Limb (tissue), 2 donors: ENCODE measurements at regions not wholly inside any gene's neighbourhood (a gene's known extent, or its start where the extent isn't known, plus 50 kb on each side); places are given as distances from the start of the nearest gene placed in this dataset.
"Not testable (repeated sequence)": the region's sequence is repeated elsewhere in the genome, so short reads cannot be mapped to it uniquely, and the experiment has no call there.

Experiments used
- DNase-seq, 2 donors: peaks; one replicate each; pipeline ENCODE4 v3.0.0-alpha.2; 2016; ENCODE audit errors: extremely low spot score in 2 of 2

- DNase-seq, result no peak
Observed at GRCh38 chr15:66961901-66962300, 103.5 kb upstream of the SMAD3 start.

- no peak for DNase-seq
Observed at GRCh38 chr15:66962522-66962921, 102.9 kb upstream of the SMAD3 start.

- no peak for DNase-seq
Observed at GRCh38 chr15:66963084-66963483, 102.3 kb upstream of the SMAD3 start.

- no peak for DNase-seq
Observed at GRCh38 chr15:66963710-66964109, 101.7 kb upstream of the SMAD3 start.

DNA sequence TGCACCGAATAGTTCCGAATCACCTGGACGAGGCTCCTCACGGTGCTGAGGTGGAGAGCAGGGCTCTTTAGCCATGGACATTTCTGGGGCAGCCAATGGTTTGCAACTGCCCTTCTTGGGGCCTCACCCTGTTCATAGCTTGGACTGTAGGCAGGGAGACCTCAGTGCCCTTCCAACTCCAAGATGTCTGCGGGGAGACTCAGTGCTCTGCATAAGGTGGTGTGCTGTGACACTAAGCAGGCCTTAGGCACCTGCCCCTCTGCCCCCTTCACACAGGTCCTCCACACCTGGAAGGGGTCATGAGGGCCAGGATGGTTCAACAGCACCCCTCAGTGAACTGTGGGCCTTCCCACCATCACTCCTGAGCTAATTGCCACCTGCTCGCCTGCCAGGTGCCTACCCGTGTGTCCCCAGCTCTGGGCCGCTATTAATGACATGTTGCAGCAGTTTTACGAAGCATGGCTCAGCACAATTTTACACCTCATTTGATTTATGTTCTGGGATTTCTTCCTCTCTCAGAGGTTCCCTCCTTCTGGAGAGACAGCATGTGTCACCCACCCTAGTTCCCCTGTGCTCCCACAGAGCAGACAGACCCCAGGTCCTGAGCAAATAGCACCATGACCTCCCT, 101.2 kb upstream of the SMAD3 start:
- no peak for DNase-seq

- DNase-seq, result no peak
Observed at GRCh38 chr15:66964791-66965190, 100.6 kb upstream of the SMAD3 start.

- no peak for DNase-seq
Observed at GRCh38 chr15:66965201-66965900, 100.1 kb upstream of the SMAD3 start.

- DNase-seq, result no peak
Observed at GRCh38 chr15:66966256-66966655, 99.1 kb upstream of the SMAD3 start.

DNA sequence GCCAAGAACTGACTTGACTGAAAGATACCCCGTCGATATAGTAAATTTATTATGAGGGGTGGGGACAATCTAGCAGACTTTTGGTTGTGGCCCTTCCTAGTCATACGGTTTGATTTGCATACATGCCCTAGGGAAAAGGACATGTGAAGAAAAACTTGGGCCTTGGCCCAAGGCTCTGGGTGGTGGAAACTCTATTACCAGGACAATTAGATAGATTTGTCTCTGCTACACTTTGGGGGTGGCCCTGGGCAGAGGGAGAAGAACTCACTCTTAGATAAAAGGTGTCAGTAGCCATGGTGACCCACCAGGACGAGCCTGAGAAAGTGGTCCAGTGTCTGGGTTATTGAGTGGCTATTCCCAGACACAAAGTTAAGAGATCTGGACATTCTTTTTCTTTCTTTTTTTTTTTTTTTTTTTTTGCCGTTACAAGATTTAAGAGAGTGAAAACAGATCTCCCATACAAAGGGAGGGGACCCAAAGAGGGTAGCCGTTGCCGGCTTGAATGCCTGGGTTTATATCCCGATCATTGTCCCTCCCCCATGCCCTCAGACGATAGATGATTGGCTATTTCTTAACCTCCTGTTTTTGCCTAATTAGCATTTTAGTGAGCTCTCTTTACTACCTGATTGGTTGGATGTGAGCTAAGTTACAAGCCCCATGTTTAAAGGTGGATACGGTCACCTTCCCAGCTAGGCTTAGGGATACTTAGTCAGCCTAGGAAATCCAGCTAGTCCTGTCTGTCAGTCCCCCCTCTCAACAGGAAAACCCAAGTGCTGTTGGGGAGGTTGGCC, 96.4 kb upstream of the SMAD3 start:
- DNase-seq, result no peak

- not testable (repeated sequence) for DNase-seq
Observed at GRCh38 chr15:66974131-66974530, 91.3 kb upstream of the SMAD3 start.

DNA sequence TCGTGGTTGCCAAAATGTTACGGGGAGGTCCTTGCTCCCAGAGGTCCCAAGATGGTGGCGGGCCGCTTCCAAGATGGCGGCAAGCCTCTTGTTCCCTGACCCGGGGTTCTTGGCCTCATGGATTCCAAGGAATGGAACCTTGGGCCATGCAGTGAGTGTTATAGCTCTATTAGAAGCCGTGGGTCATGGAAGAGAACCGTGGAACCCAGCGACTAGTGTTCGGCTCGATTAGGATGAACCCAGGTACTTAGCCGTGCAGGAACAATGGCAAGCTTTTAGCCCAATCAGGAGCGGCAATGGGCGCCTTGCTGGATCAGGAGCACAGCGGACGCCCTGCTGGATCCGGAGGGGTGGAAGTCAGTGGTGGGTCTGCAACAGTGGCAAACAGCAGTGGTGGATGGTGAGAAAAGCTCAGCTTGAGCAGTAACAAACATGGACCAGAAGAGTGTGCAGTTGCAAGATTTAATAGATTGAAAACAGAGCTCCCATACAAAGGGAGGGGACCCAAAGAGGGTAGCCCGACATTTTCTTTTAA, 89.2 kb upstream of the SMAD3 start:
- not testable (repeated sequence) for DNase-seq

GRCh38 chr15:66980326-66980725, 85.1 kb upstream of the SMAD3 start:
- DNase-seq, result not testable (repeated sequence)

DNA sequence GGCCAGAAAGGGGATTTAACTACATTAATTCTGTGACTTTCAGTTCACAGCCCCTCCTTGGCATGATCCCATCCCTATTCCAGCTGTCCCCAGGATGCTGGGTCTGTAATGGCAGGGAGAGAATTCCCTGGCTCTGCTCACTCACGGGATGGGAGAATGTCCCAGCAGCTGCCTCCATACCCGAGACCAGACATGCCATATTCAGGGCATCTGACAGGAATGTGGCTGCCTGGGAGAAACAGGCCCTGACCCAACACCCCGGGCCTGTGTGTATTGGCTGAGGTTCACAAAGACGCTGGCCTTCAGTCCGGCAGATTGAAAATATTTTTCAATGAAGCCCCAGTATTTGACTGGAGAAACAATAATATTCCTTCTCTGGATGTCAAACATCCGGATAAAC, 83.6 kb upstream of the SMAD3 start:
- no peak for DNase-seq

DNA sequence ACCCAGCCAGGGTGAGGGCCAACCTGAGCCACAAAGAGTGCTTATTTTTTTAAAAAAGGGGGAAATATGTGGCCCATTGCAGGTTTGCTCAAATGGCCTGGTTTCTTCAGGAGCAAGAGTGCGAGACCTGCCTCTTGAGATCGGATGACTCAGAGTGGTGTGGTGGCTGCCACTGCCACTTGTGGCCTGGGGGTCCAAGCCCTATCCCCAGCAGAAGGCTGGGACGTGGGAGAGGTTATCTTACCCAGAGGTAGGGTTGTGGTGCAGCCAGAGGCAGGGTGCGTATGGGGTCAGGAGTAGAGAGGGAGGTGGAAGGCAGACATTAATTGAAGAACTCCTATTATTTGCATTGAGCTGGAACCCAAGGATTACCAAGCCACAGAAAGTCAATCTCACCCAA, 83.2 kb upstream of the SMAD3 start:
- DNase-seq, result no peak

- no peak for DNase-seq
Observed at GRCh38 chr15:66982816-66983215, 82.6 kb upstream of the SMAD3 start.

DNA sequence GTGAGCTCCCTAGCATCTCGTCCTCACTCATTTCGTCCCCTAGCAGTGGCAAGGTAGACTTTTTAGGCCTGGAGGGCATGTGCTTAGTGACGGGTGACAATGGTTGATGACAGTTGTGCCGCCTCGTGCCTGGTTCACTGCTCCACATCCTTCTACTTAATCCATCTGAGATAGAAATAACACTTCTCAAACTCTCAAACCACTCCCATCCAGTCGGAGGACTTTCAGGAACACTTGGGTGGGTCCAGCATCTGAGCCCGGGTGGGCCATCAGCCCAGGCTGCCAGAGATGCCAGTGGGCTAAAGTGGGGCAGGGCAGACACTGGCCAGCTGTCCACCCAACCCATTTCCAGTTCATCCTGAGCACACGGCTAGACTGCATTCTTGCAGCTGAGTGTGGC, 79.7 kb upstream of the SMAD3 start:
- DNase-seq, result no peak

DNA sequence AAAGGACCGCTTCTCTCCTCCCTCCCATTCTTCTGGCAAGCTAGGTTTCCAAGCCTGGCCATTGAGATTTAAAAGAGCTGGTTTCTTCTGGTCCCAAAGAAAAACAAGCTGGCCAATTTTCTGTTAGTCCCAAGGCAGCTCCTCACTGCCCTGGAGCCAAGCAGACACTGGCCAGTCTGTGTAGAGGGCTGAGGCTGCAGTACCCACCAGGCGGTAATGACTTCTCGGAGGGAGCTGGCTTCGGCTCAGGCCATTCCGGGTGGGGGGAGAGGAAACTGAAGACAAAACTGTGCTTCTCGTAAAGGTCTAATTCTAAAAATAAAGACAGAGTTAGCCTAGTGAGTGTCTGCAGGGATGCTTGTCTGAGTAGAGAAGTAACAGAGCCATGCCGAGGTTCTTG, 78.5 kb upstream of the SMAD3 start:
- DNase-seq, result no peak

DNA sequence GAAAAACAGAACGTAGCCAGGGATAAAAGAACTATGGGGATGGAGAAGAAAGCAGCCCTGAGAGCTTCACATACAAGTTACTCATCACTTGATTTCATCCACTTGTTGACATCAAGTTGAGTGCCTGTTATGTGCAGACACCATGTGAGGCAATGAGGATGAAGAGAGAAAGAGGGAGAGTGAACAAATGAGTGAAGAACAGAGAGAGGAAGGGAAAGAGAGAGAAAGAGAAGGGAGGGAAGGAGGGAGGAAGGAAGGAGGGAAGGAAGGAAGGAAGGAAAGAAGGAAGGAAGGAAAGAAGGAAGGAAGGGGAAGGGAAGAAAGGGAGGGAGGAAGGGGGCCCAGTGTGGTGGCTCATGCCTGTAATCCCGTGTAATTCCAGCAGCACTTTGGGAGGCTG, 72.3 kb upstream of the SMAD3 start:
- DNase-seq, result no peak

- no peak for DNase-seq
Observed at GRCh38 chr15:66993874-66994696, 71.3 kb upstream of the SMAD3 start.

DNA sequence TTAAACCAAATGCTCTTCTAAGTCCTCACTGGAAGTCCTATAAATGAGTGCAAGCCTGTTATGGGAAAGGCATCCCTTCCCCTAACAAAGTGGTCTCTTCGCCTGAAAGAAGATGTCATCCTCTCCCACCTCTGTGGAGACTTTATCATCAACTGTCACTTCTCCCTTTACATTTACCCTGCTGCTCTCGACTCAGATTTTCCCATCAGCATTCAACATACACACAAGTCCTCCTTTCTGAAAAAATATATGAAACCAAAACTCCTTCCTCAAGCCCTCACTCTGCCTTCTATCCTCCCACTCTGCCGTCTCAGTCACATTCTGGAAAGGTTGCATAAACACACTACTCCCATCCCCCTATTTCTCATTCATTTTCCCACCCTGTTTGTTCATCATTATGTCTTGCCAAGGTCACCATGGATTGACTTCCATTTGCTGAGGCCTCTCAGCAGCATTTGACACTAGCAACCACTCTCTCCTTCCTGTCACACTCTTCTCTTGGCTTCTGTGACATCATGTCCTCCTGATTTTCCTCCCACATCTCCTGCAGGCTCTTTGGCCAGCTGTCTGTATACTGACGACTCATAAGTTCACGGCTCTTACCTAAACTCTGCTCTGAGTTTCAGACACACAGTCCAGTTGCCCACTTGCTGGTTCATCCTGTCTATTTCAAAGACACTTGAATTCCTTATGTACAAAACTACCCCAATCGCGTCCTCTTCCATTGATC, 70.3 kb upstream of the SMAD3 start:
- DNase-seq, result no peak

DNA sequence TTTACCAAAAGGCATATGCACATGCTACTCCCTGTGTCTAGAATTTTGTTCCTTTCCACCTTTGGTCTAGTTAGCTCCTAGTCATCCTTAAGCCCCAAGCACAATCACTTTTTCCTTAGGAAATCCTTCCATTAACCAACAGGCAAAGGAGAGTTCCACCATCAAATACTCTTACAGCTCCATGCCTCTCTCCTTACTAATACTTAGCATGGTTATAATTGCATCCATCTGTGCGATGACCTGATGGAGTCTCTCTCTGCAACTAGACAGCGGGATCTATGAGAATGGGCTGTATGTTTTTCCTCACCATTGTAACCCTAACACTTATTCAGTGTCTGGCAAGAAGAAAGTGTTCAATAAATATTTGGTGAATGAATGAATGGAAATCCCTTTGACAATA, 69.3 kb upstream of the SMAD3 start:
- no peak for DNase-seq
